Body of pancreas (tissue), 4 donors: ENCODE measurements at regions not wholly inside any gene's neighbourhood (a gene's known extent, or its start where the extent isn't known, plus 50 kb on each side); places are given as distances from the start of the nearest gene placed in this dataset.

Experiments used
- POLR2A ChIP-seq, 3 donors: fragments of 450-650 bp; IDR thresholded peaks; one replicate each; pipeline ENCODE4 v1.6.1; 2016; ENCODE audit warnings: antibody characterized with exemption in 3 of 3, mild to moderate bottlenecking in 2 of 3
- TF ChIP-seq, protein P1 (sequence below), 7 experiments: fragments of 450-650 bp in 4 of 7; fragments of 200-600 bp in 3 of 7; sonication (generic) in 3 of 7; IDR thresholded peaks; one replicate each; pipeline ENCODE4 v1.5.1; 2016 to 2019; ENCODE audit warnings: antibody characterized with exemption in 7 of 7

GRCh38 chr5:120139039-120139438 is 325.1 kb upstream of the PRR16 start:
- TF ChIP-seq POLR2A (IDR thresholded peaks at IDR 0.05), result no peak
- TF ChIP-seq, protein P1, sequence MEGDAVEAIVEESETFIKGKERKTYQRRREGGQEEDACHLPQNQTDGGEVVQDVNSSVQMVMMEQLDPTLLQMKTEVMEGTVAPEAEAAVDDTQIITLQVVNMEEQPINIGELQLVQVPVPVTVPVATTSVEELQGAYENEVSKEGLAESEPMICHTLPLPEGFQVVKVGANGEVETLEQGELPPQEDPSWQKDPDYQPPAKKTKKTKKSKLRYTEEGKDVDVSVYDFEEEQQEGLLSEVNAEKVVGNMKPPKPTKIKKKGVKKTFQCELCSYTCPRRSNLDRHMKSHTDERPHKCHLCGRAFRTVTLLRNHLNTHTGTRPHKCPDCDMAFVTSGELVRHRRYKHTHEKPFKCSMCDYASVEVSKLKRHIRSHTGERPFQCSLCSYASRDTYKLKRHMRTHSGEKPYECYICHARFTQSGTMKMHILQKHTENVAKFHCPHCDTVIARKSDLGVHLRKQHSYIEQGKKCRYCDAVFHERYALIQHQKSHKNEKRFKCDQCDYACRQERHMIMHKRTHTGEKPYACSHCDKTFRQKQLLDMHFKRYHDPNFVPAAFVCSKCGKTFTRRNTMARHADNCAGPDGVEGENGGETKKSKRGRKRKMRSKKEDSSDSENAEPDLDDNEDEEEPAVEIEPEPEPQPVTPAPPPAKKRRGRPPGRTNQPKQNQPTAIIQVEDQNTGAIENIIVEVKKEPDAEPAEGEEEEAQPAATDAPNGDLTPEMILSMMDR (IDR thresholded peaks at IDR 0.05), result no peak
